GM23338 (cell line): ENCODE measurements at regions not wholly inside any gene's neighbourhood (a gene's known extent, or its start where the extent isn't known, plus 50 kb on each side); places are given as distances from the start of the nearest gene placed in this dataset.

Experiments
- CREB1 ChIP-seq: fragments of 250-450 bp; sonication (Bioruptor Pico); IDR thresholded peaks from 2 replicates; pipeline ENCODE4 v1.5.0; 2020; ENCODE audit warnings: low read depth, mild to moderate bottlenecking, moderate library complexity
- EZH2 ChIP-seq: fragments of 200-600 bp; sonication (generic); IDR thresholded peaks from one replicate; pipeline ENCODE4 v1.8.0; 2017; ENCODE audit warnings: antibody characterized with exemption, mild to moderate bottlenecking, low read depth; ENCODE audit not compliant: unreplicated experiment
- EZH2phosphoT487 ChIP-seq: fragments of 200-600 bp; sonication (generic); IDR thresholded peaks from one replicate; pipeline ENCODE4 v1.8.1; 2018; ENCODE audit warnings: antibody characterized with exemption; ENCODE audit not compliant: unreplicated experiment
- JUNB ChIP-seq: IDR thresholded peaks from one replicate; pipeline ENCODE4 v1.6.1; 2016; ENCODE audit warnings: antibody characterized with exemption; ENCODE audit not compliant: unreplicated experiment
- POLR2AphosphoS5 ChIP-seq: IDR thresholded peaks from 2 replicates; pipeline ENCODE4 v1.6.1; 2016; ENCODE audit warnings: antibody characterized with exemption, low read depth
- STAT1 ChIP-seq: IDR thresholded peaks from one replicate; pipeline ENCODE4 v1.6.1; 2016; ENCODE audit warnings: antibody characterized with exemption; ENCODE audit not compliant: unreplicated experiment
- ZNF331 ChIP-seq: fragments of 250-450 bp; sonication (Bioruptor Pico); IDR thresholded peaks from 2 replicates; pipeline ENCODE4 v1.5.0; 2020; ENCODE audit warnings: low read depth, mild to moderate bottlenecking, moderate library complexity
- TF ChIP-seq, protein P1 (sequence below), 2 experiments: fragments of 200-600 bp in 1 of 2; sonication (generic) in 1 of 2; conservative IDR thresholded peaks; 2 replicates each; pipeline versions ENCODE4 v1.5.1 to v1.6.1; 2016 to 2017; ENCODE audit warnings: antibody characterized with exemption in 2 of 2, low read depth in 2 of 2, mild to moderate bottlenecking in 2 of 2, moderate library complexity in 1 of 2
- TF ChIP-seq, protein P2 (sequence below): IDR thresholded peaks from one replicate; pipeline ENCODE4 v1.6.1; 2018; ENCODE audit warnings: antibody characterized with exemption; ENCODE audit not compliant: unreplicated experiment

DNA sequence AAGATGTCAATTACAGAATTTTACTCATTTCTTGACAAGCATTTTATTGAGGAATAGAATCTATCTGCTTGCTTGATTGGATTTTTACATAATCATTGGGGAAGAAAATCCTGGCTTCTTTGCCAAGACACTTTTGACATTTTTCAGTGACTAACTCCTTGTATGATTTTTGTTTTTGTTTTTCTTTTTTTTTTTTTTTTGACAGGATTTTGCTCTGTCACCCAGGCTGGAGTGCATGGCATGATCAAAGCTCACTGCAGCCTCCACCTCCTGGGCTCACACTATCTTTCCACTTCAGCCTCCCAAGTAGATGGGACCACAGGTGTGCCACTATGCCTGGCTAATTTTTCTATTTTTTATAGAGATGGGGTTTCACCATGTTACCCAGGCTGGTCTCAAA is 672.3 kb upstream of the RGMB start:
- TF ChIP-seq, protein P1, sequence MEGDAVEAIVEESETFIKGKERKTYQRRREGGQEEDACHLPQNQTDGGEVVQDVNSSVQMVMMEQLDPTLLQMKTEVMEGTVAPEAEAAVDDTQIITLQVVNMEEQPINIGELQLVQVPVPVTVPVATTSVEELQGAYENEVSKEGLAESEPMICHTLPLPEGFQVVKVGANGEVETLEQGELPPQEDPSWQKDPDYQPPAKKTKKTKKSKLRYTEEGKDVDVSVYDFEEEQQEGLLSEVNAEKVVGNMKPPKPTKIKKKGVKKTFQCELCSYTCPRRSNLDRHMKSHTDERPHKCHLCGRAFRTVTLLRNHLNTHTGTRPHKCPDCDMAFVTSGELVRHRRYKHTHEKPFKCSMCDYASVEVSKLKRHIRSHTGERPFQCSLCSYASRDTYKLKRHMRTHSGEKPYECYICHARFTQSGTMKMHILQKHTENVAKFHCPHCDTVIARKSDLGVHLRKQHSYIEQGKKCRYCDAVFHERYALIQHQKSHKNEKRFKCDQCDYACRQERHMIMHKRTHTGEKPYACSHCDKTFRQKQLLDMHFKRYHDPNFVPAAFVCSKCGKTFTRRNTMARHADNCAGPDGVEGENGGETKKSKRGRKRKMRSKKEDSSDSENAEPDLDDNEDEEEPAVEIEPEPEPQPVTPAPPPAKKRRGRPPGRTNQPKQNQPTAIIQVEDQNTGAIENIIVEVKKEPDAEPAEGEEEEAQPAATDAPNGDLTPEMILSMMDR (conservative IDR thresholded peaks at IDR 0.05; ENCODE audit: low read depth in 2 of 2), result no peak
- no peak for TF ChIP-seq EZH2
- TF ChIP-seq POLR2AphosphoS5, result no peak
- TF ChIP-seq STAT1, result no peak
- TF ChIP-seq JUNB, result no peak
- TF ChIP-seq EZH2phosphoT487, result no peak
- TF ChIP-seq, protein P2, sequence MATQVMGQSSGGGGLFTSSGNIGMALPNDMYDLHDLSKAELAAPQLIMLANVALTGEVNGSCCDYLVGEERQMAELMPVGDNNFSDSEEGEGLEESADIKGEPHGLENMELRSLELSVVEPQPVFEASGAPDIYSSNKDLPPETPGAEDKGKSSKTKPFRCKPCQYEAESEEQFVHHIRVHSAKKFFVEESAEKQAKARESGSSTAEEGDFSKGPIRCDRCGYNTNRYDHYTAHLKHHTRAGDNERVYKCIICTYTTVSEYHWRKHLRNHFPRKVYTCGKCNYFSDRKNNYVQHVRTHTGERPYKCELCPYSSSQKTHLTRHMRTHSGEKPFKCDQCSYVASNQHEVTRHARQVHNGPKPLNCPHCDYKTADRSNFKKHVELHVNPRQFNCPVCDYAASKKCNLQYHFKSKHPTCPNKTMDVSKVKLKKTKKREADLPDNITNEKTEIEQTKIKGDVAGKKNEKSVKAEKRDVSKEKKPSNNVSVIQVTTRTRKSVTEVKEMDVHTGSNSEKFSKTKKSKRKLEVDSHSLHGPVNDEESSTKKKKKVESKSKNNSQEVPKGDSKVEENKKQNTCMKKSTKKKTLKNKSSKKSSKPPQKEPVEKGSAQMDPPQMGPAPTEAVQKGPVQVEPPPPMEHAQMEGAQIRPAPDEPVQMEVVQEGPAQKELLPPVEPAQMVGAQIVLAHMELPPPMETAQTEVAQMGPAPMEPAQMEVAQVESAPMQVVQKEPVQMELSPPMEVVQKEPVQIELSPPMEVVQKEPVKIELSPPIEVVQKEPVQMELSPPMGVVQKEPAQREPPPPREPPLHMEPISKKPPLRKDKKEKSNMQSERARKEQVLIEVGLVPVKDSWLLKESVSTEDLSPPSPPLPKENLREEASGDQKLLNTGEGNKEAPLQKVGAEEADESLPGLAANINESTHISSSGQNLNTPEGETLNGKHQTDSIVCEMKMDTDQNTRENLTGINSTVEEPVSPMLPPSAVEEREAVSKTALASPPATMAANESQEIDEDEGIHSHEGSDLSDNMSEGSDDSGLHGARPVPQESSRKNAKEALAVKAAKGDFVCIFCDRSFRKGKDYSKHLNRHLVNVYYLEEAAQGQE, result no peak
- no peak for TF ChIP-seq ZNF331
- TF ChIP-seq CREB1, result no peak
